Superior temporal gyrus (tissue), 1 donor: ENCODE measurements at regions not wholly inside any gene's neighbourhood (a gene's known extent, or its start where the extent isn't known, plus 50 kb on each side); places are given as distances from the start of the nearest gene placed in this dataset.

Experiments
- DNase-seq: peaks from one replicate; pipeline ENCODE4 v3.0.0-alpha.2; 2016; ENCODE audit errors: extremely low spot score

DNA sequence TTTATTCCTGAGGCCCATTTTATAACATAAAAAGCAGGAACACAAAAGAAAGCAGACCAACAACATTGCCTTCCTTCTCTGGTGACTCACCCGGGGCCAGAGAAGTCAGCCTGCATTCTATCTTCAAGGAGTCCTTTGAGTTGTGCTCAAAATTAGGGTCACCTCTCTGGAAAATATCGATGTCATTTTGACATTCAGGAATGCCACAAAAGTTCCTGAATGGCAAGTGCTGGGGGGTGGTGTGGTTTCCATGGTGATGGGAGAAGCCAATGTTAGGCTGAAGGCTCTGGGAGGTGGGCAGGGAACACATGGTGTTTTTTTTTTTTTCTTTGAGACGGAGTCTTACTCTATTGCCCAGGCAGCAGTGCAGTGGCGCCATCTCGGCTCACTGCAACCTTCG, 159.6 kb downstream of the HAPSTR1 start:
- DNase-seq = no peak

DNA sequence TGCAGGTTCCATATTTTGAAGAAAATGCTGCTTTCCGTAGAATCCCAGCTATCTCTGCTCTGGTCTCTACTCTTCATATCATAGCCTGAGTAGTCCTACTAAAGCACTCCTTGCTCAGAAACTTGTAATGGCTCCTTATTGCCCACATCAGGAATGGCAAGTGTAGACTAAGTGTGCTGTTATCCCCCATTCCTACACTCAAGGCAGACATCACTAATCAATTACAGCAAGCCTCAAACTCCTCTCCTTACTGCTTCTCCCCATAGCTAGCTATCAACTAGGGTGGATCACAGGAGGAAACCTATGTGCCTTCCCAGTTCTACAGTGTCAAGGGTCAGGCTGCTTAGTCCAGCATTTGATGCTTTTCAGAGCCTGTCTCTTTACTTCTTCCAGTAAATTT, 163.4 kb downstream of the HAPSTR1 start:
- DNase-seq = no peak

DNA sequence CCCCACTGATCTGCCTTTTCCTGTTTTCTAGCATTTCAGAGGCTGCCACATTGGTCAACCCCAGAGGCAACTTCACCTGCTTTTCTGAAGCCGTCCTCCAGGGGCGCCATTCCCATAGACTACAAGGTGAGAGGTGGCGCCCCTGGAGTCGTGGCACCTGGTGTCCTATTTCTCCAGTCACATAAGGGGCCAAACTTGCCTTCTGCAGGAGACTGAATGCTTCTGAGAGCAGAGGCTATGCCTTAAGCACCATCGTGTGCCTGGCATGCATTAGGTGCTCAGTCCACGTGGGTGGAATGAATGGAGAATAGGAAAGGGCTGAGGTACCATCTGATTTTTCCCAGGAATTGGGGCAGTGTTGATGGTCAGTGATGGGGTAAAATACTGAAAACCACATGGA, 164.8 kb downstream of the HAPSTR1 start:
- no peak for DNase-seq

DNA sequence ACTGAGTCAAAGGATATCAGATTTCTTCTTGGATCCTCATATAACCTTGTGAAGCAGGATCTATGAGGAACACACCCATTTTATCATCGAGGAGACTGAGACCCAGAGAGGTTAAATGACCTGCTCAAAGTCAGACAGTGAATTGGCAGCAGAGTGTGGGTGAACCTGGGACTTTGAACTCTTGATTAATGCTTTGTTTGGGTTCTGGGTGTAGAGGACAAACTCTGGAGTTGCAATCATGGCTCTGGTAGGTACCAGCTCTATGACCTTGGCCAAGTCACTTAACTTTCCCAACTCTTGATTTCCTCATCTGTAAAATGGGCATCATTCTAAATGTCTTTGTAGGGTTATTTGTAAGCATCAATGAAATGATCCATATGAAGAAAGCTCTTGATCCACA, 166.4 kb downstream of the HAPSTR1 start:
- no peak for DNase-seq

DNA sequence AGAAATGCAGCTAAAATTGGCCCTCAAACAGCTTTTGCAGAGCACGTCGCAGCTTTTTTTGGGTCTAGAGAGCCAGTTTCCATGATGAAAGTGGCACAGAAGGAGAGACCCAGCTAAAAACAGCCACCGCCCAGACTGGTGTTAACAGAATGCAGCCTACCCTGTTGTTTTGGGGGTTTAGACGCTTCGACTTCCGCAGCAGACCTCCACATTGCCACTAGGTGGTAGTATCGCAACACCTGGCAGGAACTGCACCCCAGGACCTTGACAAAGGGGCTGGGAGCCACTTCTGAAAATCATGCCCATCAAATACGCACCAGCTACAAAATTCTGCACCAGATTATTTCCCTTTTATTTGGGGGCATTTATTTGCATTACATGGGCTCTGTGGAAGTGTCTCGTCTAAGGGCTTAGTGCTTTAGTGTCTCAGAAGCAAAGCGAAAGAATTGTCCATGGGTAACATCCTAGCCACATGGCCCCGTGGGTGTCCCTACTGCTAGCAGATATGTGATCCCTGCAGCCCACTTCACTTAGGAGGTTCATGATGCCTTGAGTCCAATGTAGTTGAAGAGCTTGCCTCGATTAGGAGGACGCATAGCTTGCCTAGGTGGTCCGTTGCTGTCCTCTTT, 167.1 kb downstream of the HAPSTR1 start:
- DNase-seq = peak; percentile 85

DNA sequence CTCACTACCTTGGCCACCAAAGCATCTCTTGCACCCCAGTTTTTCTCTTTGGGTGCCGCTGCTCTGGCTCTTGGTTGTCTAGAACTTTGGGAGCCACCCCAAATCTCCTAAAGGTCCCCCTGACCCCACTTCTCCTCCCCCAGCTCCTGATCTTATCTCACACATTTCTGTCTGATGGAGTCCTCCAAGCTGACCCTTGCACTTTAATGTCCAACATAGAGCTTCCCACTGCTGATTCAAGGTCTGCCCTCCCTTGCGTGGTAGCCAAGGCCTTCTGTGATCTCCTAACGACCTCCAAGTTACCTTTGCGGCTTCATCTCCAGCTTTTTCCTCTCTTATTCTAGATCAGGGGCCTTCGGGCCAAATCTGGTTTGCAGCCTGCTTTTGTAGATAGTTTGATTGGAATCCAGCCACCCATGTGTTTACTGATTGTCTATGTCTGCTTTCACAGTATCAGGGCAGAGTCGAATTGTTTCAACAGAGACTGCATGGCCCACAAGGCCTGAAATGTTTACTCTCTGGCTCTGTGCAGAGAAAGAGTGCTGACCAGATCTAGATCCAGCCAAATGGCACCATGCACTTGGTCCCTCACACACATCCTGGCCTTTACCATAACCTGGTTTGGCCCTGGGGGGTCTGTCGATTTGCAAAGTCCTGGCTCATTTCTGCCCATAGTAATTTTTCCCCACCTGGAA, 168.6 kb downstream of the HAPSTR1 start:
- DNase-seq = no peak

DNA sequence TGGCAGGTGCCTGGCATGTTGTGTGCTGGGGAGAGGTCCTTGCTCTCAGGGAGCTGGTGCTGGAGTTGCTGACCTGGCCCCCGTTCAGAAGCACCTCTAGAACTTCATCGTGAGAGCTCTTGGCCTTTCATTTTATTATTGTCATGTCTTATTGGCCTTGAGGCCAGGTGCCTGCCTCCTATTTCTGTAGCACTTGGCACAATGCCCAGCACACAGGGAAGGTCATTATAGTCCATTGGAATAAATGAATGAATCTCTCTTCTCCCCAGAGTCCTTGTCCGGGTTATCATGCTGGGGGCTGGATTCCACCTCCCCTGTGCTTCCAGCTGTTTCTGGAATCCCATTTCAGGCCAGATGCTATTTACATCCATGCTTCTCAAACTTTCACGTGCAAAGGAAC, 169.2 kb downstream of the HAPSTR1 start:
- no peak for DNase-seq

DNA sequence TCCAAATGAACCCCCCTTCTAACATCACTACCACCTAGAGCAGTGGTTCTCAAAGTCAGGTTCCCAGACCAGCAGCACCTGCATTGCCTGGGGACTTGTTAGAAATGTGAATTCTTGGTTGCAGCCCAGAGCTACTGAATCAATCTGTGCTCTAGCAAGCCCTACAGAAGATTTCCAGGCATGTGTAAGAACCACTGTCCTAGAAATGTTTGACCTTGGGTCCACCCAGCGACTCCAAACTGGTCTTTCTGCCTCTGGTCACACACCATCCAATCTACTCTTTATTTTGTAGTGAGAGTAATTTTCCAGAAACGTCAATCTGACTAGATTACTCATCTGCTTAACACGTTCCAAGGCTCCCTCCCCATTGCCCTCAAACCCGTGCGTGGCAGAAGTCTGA, 169.9 kb downstream of the HAPSTR1 start:
- DNase-seq = no peak

DNA sequence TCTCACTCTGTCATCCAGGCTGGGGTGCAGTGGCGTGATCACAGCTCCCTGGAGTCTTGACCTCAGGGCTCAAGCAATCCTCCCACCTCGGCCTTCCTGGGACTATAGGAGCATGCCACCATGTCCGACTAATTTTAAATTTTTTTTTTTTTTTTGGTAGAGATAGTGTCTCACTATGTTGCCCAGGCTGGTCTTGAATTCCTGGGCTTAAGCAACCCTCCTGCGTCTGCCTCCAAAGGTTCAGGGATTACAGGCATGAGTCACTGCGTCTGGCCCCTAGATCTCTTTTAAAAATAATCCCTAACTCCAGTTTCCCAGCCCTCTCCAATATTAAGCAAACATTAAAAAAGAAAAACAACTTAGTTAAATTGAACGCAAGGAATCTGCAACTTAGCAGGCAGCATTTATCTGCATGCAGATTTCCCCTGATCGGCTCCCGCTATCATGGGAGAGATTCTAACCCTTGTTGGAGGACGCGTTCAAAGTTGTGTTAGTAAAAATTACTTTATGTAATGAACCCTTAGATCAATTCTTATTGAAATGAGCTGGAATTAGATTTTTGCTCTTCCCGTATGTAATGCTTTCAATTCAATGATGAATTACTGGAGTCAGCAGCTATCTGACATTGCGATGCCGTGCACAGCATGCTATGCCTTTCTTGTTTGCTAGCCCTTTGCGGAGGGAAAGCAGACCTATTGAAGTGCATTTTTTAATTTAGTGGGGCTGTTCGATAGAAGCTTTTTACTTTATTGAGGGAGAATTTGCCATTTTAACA, 171.7 kb downstream of the HAPSTR1 start:
- DNase-seq = no peak

DNA sequence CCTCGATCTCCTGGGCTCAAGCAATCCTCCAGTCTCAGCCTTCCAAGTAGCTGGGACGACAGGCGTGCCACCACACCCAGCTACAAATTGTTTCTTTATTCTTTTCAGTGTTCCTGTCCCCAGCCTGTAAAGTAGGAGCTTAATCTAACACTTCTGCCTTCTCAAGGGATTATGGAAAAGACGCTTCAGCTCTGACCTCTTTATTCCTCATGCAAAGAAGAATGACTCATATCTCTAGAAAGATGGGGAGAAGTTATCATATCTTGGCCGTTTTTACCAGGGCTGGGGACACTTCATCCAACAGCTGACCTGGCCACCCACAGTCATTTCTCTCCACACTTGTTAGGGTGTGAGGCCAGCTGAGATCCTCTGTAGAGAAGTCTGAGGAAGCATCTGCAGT, 172.6 kb downstream of the HAPSTR1 start:
- DNase-seq = peak; percentile 24

DNA sequence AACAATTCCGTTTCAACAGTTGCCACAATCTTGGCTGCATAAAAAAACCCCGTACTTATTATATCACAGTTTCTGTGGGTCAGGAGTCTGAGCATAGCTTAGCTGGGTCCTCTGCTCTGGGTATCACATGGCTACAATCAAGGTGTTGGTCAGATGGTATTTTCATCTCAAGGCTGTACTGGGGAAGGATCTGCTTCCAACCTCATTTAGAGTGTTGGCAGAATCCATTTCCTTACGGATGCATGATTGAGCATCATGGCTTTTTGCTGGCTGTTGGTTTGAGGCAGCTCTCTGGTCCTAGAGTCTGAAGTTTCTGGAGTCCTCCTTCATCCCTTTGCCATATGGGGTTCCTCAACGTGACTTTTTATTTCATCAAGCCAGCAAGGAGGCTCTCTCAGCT, 177.0 kb downstream of the HAPSTR1 start:
- DNase-seq = no peak

DNA sequence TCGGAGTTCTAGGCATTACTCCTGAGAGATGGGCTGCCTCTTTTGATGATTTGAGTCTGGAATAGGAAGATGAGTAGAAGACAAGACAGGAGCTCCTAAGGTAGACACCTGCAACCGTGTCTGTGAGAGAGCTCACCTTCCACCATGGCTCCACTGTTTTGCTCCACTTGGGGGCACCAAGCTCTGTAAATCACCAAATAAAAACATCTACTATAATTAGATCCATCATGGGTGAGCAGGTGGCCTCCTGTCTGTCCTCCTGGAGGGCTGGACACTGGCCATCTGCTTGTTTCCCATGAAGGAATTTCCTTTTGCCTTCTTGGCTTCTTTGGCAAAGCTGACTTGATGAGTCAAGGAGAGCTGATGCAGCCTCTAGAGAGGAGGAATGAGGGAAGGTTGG, 179.0 kb downstream of the HAPSTR1 start:
- no peak for DNase-seq

DNA sequence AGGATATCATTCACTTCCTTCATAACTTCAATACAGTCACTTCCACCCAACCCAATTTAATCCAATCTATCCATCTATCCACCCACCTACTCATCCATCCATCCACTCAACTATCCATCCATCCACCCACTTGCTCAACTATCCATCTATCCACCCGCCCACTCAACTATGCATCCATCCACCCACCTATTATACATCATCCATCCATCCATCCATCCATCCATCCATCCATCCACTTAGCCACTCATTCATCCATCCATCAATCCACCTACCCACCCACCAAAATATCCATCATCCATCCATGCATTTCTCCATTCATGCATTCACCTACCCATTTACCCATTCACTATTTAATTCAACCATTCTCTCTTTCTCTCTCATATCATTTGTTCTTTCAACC, 179.5 kb downstream of the HAPSTR1 start:
- no peak for DNase-seq

DNA sequence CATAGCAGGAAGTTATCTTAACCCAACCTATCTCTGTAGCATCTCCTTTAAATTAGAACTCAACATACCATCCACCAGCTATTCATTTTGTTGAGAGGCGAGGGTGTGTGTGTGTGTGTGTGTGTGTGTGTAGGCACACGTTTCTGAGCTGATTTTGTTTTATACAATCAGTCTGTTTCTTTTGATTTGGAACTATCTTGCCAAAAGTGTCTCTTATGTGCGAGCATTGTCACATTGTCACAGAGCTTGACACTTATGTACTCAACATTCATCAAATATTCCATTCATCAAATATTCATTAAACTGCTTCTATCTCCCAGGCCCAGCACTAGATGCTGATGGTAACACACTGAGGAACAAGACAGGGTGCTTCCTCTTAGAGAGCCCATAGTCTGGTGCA, 180.4 kb downstream of the HAPSTR1 start:
- DNase-seq = no peak

DNA sequence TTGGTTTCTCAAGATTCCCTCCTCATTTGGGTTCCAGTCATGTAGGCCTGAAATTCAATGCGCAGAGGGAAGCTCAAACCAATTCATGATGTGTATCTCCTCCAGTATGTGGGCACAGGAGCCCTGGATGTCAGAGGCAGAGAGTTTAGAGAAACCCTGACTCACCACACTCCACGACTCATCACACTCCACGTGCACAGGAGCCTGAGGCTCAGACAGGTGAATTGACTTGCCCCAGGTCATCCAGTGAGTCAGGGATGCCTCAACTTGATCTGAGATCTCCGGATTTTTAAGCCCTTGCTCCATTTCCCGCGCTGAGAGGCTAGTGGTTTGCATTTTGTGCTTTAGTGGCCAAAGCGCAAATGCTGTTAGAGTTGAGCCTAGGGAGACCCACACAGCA, 183.9 kb downstream of the HAPSTR1 start:
- no peak for DNase-seq

DNA sequence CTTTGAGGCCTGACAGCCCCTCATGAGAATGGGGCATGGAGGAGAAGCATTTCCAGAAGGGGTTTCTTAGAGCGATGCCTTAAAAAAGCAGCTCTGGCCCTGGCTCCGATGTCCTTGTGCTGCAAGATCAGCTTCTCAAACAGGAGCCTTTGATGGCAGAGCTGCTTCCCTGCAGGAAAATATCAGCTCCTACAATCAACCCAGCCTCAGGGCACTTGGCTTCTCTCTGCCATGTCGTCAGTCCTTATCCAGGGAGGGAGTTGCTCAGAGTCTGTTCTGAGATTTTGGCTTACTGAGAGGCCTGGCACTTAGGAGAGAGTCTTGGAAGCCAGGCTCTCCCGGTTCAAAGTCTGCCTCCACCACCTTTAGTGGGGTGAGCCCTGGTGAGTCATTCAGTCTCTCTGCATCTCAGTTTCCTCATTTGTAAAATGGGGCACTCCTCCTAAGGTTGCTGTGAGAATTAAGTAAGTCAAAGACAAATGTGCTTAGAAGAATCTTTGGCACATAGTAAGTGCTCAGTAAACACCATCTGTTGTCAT, 184.4 kb downstream of the HAPSTR1 start:
- no peak for DNase-seq

DNA sequence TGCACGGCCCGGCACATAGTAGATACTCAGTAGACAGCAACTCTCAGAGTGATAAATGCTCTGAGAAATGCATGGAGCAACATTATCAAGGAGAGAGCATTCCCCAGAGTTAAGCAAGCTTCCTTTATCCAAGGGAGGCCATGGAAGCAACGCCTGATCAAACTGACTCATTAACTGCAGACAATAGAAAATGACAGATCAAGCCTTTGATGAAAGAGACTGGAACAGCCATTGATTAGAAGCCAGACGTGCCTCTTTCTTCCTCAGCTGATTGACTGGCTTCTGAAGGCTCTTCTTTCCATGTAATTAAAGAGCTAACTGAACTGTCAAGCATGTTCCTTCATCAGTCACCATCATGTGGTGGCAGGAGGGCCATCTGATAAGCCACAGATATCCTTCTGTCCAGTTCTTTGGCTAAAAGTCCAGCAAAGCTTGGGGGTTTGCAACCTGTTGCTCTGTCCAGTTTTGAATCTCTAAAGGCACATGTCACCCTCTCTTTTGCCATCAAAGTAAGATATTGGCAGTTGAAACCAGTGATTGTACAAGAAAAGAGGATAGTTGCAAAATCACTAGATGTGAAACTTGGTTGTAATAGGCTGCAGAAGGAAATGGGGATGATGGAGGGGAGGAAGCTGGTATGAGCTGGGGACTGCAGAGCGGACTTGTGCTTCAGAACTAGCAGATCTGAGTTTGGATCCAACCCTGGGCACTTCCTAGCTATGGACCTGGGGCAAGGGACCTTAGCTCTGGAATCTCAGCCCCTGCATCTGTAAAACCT, 188.0 kb downstream of the HAPSTR1 start:
- DNase-seq = no peak

DNA sequence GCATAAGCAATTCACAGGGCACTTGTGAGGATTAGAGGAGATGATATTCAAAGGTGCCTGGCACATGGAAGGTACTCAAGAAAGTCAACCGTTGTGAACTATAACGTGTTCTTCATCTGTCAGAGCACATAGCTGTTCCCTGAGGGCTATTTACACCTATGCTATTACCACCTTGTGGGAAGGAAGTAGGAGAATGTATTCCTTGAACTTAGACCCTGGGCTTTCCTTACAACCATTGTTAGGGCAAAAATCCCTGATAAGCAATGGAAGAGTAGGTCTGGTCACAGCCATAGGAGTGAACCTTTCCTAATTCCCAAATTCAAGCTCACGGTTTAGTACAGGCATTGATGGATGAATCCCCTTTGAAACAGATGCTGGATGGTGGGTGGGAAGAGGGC, 188.6 kb downstream of the HAPSTR1 start:
- no peak for DNase-seq

DNA sequence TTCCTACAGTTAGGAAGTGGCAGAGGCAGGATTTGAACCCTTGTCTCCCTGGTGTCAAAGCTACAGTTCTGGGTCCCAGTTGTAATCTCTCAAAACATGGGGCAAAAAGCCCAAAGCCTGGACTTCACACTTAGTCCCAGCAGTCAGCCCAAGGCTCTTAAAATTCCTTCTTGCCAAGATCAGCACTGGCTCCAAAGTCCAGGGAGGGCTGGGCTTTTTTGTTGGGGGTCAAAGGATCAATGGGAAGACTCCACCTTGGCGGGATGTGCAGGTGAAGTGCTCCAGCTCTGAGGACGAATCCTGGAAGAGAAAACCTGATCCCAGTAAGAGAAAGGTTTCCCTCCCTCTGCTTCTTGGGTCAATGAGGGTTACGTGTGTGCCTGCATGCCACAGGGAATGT, 195.5 kb downstream of the HAPSTR1 start:
- DNase-seq = no peak

DNA sequence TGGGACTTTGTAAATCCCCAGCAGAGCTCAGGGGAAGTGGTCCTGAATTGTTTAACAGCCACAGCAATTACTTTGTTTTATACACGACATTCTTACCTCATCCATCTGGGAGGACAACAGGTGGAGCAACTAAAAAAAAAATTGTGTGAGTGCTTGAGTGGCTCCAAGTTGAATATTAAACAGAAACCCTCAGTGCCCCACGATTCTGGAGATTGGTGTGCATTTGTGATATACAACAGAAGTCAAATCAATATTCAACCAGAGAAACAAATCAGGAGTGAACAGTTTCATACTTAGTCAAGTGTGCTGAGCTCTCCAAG, 204.8 kb downstream of the HAPSTR1 start:
- no peak for DNase-seq

DNA sequence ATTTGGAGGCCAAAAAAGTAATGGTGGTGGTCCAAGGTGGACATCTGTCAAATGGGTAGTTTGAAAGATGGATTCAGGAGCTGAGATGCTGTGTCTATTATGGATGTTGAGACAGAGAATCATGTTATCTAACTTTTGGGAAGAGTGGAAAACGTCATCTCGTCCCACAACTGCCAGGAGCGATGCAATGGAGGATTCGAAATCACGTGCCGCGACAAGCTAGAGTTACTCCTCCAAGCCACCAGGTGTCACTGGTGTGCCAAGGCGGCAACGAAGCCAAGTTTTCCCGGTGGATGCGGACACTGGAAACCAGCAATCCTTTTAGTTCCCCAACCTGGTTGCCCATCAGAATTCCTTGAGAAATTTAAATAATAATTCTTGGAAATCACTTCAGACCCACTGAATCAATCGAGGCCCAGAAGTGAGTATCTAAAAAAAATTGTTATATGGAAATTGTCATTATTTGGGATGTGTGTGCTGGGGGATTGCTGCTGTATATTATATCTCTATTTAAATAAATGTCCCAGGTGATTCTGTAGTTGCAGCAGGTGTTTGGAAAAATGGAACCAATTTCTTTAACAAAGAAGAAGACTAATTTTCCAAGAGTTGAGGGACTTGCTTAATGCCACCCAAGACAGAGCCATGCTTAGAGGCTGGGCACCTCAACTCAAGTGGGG, 206.1 kb downstream of the HAPSTR1 start:
- peak; percentile 63 for DNase-seq

DNA sequence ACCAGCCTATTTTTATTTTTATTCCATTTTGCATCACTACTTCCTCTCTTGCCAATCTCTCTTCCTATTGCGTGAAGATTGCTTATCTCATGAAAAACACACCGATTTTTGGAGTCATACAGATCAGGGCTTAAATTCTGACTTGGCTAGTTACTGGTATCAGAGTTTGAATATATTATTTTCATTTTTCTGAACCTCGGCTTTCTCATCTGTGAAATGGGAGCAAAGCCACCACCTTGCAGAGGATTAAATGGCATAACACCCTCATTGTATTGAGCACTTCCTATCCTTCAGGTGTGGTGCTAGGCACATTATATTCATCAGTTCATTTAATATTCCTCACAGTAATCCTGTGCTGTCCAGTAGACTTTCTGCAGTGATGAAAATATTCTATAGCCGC, 208.8 kb downstream of the HAPSTR1 start:
- DNase-seq = no peak
